GM12878 (cell line): ENCODE measurements at regions not wholly inside any gene's neighbourhood (a gene's known extent, or its start where the extent isn't known, plus 50 kb on each side); places are given as distances from the start of the nearest gene placed in this dataset.
"Not testable (repeated sequence)": the region's sequence is repeated elsewhere in the genome, so short reads cannot be mapped to it uniquely, and the experiment has no call there.

Experiments
- ATAC-seq: fragments of 200-7000 bp; cut with Tn5 transposase; 3 replicates; pipeline ENCODE4 v1.9.1; 2020; ENCODE audit warnings: mild to moderate bottlenecking, moderate library complexity
- BruUV-seq: library from RNA; stranded (reverse); fragments of 400-500 nt; replicated peaks from 2 replicates; lab custom pipeline; 2021; lab: Mats Ljungman, UMichigan
- CTCF ChIA-PET: fragments of 300-600 bp; sonication (Branson Sonifier 250); formaldehyde crosslinking; extraction: SDS; loops from one replicate; lab custom pipeline; 2021; ENCODE audit warnings: inconsistent platforms; lab: Yijun Ruan, JAX
- POLR2A ChIA-PET: fragments of 350-600 bp; formaldehyde crosslinking; extraction: SDS; loops from one replicate; lab custom pipeline; 2021; ENCODE audit warnings: inconsistent platforms; lab: Charles Lee
- RAD21 ChIA-PET: fragments of 300-600 bp; sonication (Branson Sonifier 250); formaldehyde crosslinking; loops from one replicate; lab custom pipeline; 2023; ENCODE audit warnings: antibody characterized with exemption; ENCODE audit not compliant: unreplicated experiment; lab: Charles Lee
- SMC1A ChIA-PET: fragments of 300-600 bp; sonication (Branson Sonifier 250); formaldehyde crosslinking; loops from one replicate; lab custom pipeline; 2023; ENCODE audit not compliant: unreplicated experiment, uncharacterized antibody; lab: Charles Lee
- DNase-seq: peaks from one replicate; pipeline ENCODE4 v3.0.0-alpha.2; 2011; ENCODE audit warnings: low read depth, low spot score
- FAIRE-seq: peaks from 3 replicates; lab custom pipeline; 2011; peaks lifted over from hg19 to GRCh38; lab: Jason Lieb, UNC
- H2AFZ ChIP-seq: 2 replicates; pipeline ENCODE4 v1.6.0; 2011; ENCODE audit warnings: low read depth, low read length, control low read depth; ENCODE audit not compliant: control insufficient read depth
- H3K27ac ChIP-seq: 2 replicates; pipeline ENCODE4 v1.5.1; 2011; ENCODE audit warnings: control low read depth; ENCODE audit not compliant: control insufficient read depth, insufficient read depth
- H3K27me3 ChIP-seq, 2 experiments: replicated peaks in 1 of 2; 2 replicates each; pipeline versions ENCODE4 v1.6.0 to v1.6.1; 2011; ENCODE audit warnings: low read length in 1 of 2; ENCODE audit not compliant: control insufficient read depth in 2 of 2, insufficient read depth in 2 of 2
- H3K36me3 ChIP-seq, 2 experiments: 2 replicates each; pipeline ENCODE4 v1.5.1; 2011; ENCODE audit warnings: low read length in 1 of 2; ENCODE audit not compliant: control insufficient read depth in 2 of 2, insufficient read depth in 2 of 2
- H3K4me1 ChIP-seq: 2 replicates; pipeline ENCODE4 v1.6.1; 2011; ENCODE audit warnings: mild to moderate bottlenecking, low read length, moderate library complexity, mixed read lengths; ENCODE audit not compliant: control insufficient read depth, insufficient read depth
- H3K4me2 ChIP-seq: 2 replicates; pipeline ENCODE4 v1.6.0; 2011; ENCODE audit warnings: control low read depth; ENCODE audit not compliant: control insufficient read depth, insufficient read depth
- H3K4me3 ChIP-seq: fragments of 200-600 bp; sonication (generic); 2 replicates; pipeline ENCODE4 v1.5.1; 2016
- H3K79me2 ChIP-seq: 2 replicates; pipeline ENCODE4 v1.6.0; 2011; ENCODE audit warnings: low read length; ENCODE audit not compliant: control insufficient read depth, insufficient read depth
- H3K9ac ChIP-seq: 2 replicates; pipeline ENCODE4 v1.8.0; 2011; ENCODE audit warnings: low read length, control low read depth, mixed read lengths; ENCODE audit not compliant: control insufficient read depth, insufficient read depth
- H3K9me3 ChIP-seq: replicated peaks from 3 replicates; pipeline ENCODE4 v1.5.1; 2011; ENCODE audit warnings: mild to moderate bottlenecking, low read length; ENCODE audit not compliant: control insufficient read depth, insufficient read depth
- H4K20me1 ChIP-seq: 2 replicates; pipeline ENCODE4 v1.6.0; 2011; ENCODE audit not compliant: control insufficient read depth, insufficient read depth
- BCL11A ChIP-seq: IDR thresholded peaks from 2 replicates; pipeline ENCODE4 v1.6.1; 2011; ENCODE audit warnings: low read depth, low read length
- LARP7 ChIP-seq: fragments of 450-650 bp; IDR thresholded peaks from 2 replicates; pipeline ENCODE4 v1.6.1; 2017; ENCODE audit warnings: mild to moderate bottlenecking
- NFXL1 ChIP-seq: fragments of 450-650 bp; IDR thresholded peaks from 2 replicates; pipeline ENCODE4 v1.6.1; 2017; ENCODE audit warnings: antibody characterized with exemption, mild to moderate bottlenecking, borderline replicate concordance
- NR2F1 ChIP-seq: fragments of 450-650 bp; conservative IDR thresholded peaks from 2 replicates; pipeline ENCODE4 v1.6.1; 2017; ENCODE audit warnings: mild to moderate bottlenecking
- RAD51 ChIP-seq: fragments of 450-650 bp; IDR thresholded peaks from 2 replicates; pipeline ENCODE4 v1.6.1; 2016; ENCODE audit warnings: moderate library complexity, mild to moderate bottlenecking, inconsistent platforms
- RBBP5 ChIP-seq: fragments of 200-600 bp; sonication (generic); conservative IDR thresholded peaks from 2 replicates; pipeline ENCODE4 v1.6.1; 2016
- SP1 ChIP-seq: IDR thresholded peaks from one replicate; pipeline ENCODE4 v1.6.1; 2011; ENCODE audit warnings: low read depth, low read length
- TCF3 ChIP-seq: IDR thresholded peaks from 2 replicates; pipeline ENCODE4 v1.6.1; 2012; ENCODE audit warnings: low read depth, mild to moderate bottlenecking, low read length, borderline replicate concordance; ENCODE audit not compliant: insufficient read depth
- ZNF274 ChIP-seq: IDR thresholded peaks from one replicate; pipeline ENCODE4 v1.8.0; 2011; ENCODE audit not compliant: insufficient read length, insufficient read depth
- ZZZ3 ChIP-seq: IDR thresholded peaks from 2 replicates; pipeline ENCODE4 v1.6.1; 2011; ENCODE audit warnings: low read depth; ENCODE audit not compliant: control insufficient read depth, insufficient read length
- WGBS: methylation state at CpG from one replicate; pipeline ENCODE4 v1.1.6; 2016; ENCODE audit warnings: low lambda C conversion rate; ENCODE audit not compliant: insufficient replicate concordance, insufficient coverage; ENCODE audit errors: missing lambda C conversion rate; 5-methylcytosine and 5-hydroxymethylcytosine counted together
- in situ Hi-C: fragments of 300-500 bp; cut with MboI; formaldehyde crosslinking; loops from 9 replicates; pipeline ENCODE4 v1.14.3; 2018; ENCODE audit warnings: mixed read lengths
- intact Hi-C: fragments of 100-400 bp; cut with micrococcal nuclease; formaldehyde crosslinking; loops from one replicate; pipeline ENCODE4 v1.14.2; 2022; ENCODE audit not compliant: unreplicated experiment

DNA sequence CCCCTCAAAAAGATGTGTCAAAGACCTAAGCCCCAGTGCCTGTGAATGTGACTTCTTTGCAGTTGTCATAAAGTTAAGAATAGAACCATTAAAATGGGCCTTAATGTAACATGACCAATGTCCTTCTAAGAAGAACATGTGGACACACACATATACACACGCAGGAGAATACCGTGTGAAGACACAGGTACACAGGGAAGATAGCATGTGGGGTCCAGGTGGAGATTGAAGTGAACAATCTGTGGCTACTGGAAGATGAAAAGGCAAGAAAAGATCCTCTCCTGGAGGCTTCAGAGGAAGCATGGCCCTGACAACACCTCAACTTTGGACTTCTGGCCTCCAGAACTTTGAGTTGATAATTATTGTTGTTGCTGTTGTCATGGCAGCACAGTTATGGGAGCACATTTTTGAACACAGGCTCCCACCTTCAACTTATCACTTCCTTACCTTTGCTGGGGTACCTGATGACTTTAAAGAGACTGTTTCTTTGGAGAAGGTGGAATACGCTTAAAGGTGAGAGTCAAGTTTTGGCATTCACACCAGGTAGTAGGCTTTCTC, 123.5 kb upstream of the ADCY2 start:
- H3K79me2 ChIP-seq: no peaks in the 10 kb centered on the region
- ChIA-PET SMC1A (no interaction called here), POLR2A (no interaction called here), RAD21 (no interaction called here), CTCF (no interaction called here)
- H3K27me3 ChIP-seq: no peaks in the 10 kb centered on the region
- ATAC-seq (no peak), FAIRE-seq (no peak), DNase-seq (no peak)
- H2AFZ ChIP-seq: no peak overlapping the region
- TF ChIP-seq NFXL1: no peak
- no peak for TF ChIP-seq ZZZ3
- no peak overlapping the region for H3K9ac ChIP-seq
- no peak overlapping the region for H3K27ac ChIP-seq
- H3K36me3 ChIP-seq: no peaks in the 10 kb centered on the region
- in situ Hi-C loops (no loop called here), intact Hi-C loops (no loop called here)
- H3K9me3 ChIP-seq: no peaks in the 10 kb centered on the region
- no peaks in the 10 kb centered on the region for H3K4me1 ChIP-seq
- no TSS peak for BruUV-seq
- no peaks in the 10 kb centered on the region for H4K20me1 ChIP-seq
- 45% methylated on average over 3 of the region's 3 CpGs for WGBS
- H3K4me2 ChIP-seq: no peak overlapping the region
- no peak overlapping the region for H3K4me3 ChIP-seq

DNA sequence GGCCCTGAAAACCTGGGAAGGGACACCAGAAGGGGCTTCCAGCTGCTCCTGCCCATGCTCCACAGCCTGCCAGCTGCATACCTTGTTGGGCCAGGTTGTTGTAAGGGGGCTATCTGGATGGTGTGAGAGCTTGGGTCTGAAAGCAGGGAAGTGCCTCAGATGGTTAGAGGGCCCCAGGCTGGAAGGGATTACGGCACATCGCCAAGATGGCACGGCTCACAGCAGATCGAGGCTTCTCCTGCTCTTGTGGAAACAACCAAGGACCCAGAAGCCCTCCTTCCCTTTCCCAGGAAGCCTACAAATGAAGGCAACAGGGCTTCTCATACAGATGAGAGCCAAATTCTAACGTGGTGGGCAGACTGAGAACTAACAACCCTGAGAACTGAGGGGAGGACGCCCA, 121.7 kb upstream of the ADCY2 start:
- Histone ChIP-seq H3K79me2 (no peaks in the 10 kb centered on the region), H2AFZ (no peak overlapping the region), H3K27ac (no peak overlapping the region), H3K9ac (no peak overlapping the region), H3K9me3 (no peaks in the 10 kb centered on the region), H3K27me3 (no peaks in the 10 kb centered on the region), H3K36me3 (no peaks in the 10 kb centered on the region), H3K4me1 (no peaks in the 10 kb centered on the region), H3K4me2 (no peak overlapping the region), H3K4me3 (no peak overlapping the region), H4K20me1 (no peaks in the 10 kb centered on the region)
- ATAC-seq (no peak), FAIRE-seq (no peak), DNase-seq (no peak)
- intact Hi-C loops: no loop called here
- WGBS: 44% methylated on average over 6 of the region's 6 CpGs
- ChIA-PET RAD21 (no interaction called here), CTCF (no interaction called here), POLR2A (no interaction called here), SMC1A (no interaction called here)
- in situ Hi-C loops: no loop called here
- no peak for TF ChIP-seq TCF3
- no peak for TF ChIP-seq BCL11A
- TF ChIP-seq SP1: no peak
- no peak for TF ChIP-seq RBBP5
- TF ChIP-seq ZNF274: no peak
- no peak for TF ChIP-seq RAD51
- TF ChIP-seq LARP7: no peak
- TF ChIP-seq NR2F1: no peak
- BruUV-seq: no TSS peak

DNA sequence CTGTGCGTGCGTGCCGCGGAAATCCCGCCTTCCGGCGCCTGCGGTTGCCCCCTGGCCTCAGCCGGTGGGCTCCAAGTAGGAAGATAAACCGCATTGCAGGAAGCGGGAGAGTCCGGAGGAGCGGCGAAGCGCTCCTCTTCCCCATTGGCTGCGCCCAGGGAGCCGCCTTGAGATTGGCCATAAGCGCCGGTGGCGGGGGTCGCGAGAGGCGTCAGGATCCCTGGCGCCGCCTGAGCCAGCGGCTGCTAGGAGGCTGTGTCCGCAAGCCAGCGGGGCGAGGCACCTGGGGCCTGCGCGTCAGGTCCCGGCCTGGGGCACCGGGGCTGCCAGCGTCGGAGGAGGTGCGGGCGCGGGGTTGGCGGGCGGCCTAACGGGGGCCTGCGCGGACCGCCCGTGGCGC, 106.3 kb upstream of the ADCY2 start:
- BruUV-seq, H3K4me3 ChIP-seq, in situ Hi-C loops, FAIRE-seq, CTCF ChIA-PET, H3K4me1 ChIP-seq, ATAC-seq, H3K9me3 ChIP-seq, H2AFZ ChIP-seq, H3K27me3 ChIP-seq, H4K20me1 ChIP-seq, SMC1A ChIA-PET, DNase-seq, H3K27ac ChIP-seq, H3K9ac ChIP-seq, POLR2A ChIA-PET, intact Hi-C loops, H3K79me2 ChIP-seq, H3K36me3 ChIP-seq, RAD21 ChIA-PET, H3K4me2 ChIP-seq: not testable (repeated sequence)
- WGBS: 88% methylated on average over 15 of the region's 46 CpGs
